Endothelial cell of umbilical vein (primary cell): ENCODE measurements at regions not wholly inside any gene's neighbourhood (a gene's known extent, or its start where the extent isn't known, plus 50 kb on each side); places are given as distances from the start of the nearest gene placed in this dataset.
"Not testable (repeated sequence)": the region's sequence is repeated elsewhere in the genome, so short reads cannot be mapped to it uniquely, and the experiment has no call there.

Experiments
- BruUV-seq: library from RNA; stranded (reverse); fragments of 400-500 nt; replicated peaks from 2 replicates; lab custom pipeline; 2021; lab: Mats Ljungman, UMichigan
- CTCF ChIA-PET: fragments of 300-600, 350-600 bp; sonication (Branson Sonifier 250); formaldehyde crosslinking; loops from one replicate; lab custom pipeline; 2021; ENCODE audit warnings: antibody characterized with exemption, inconsistent platforms; lab: Charles Lee
- POLR2A ChIA-PET: fragments of 300-600, 350-600 bp; sonication (Branson Sonifier 250); formaldehyde crosslinking; loops from one replicate; lab custom pipeline; 2021; ENCODE audit warnings: antibody characterized with exemption, inconsistent platforms; lab: Charles Lee
- DNase-seq: peaks from one replicate; pipeline ENCODE4 v3.0.0-alpha.2; 2011; ENCODE audit warnings: low read depth, low spot score
- FAIRE-seq: peaks from 2 replicates; lab custom pipeline; 2011; peaks lifted over from hg19 to GRCh38; lab: Jason Lieb, UNC
- H2AFZ ChIP-seq: 2 replicates; pipeline ENCODE4 v1.6.0; 2012; ENCODE audit warnings: low read depth, low read length, control low read depth, inconsistent platforms
- H3K27ac ChIP-seq: 2 replicates; pipeline ENCODE4 v1.5.1; 2011; ENCODE audit warnings: low read depth, mild to moderate bottlenecking, control low read depth, low read length, moderate library complexity; ENCODE audit not compliant: insufficient read depth
- H3K27me3 ChIP-seq, 2 experiments: 2 replicates each; pipeline versions ENCODE4 v1.6.0 to v1.6.1; 2011; ENCODE audit warnings: low read length in 2 of 2, mixed read lengths in 1 of 2; ENCODE audit not compliant: control insufficient read depth in 2 of 2, insufficient read depth in 2 of 2
- H3K36me3 ChIP-seq, 2 experiments: 2 replicates in 1 of 2; 3 replicates in 1 of 2; pipeline ENCODE4 v1.5.1; 2011; ENCODE audit warnings: low read length in 2 of 2, mild to moderate bottlenecking in 1 of 2, moderate library complexity in 1 of 2; ENCODE audit not compliant: control insufficient read depth in 2 of 2, insufficient read depth in 2 of 2; ENCODE audit errors: extremely low read depth in 1 of 2
- H3K4me1 ChIP-seq: 3 replicates; pipeline ENCODE4 v1.5.1; 2011; ENCODE audit warnings: mild to moderate bottlenecking, low read length; ENCODE audit not compliant: control insufficient read depth, insufficient read depth; ENCODE audit errors: extremely low read depth
- H3K4me2 ChIP-seq: 2 replicates; pipeline ENCODE4 v1.6.1; 2011; ENCODE audit warnings: low read length, control low read depth, mixed read lengths; ENCODE audit not compliant: insufficient read depth
- H3K4me3 ChIP-seq, 3 experiments: fragments of 200-600 bp in 1 of 3; sonication (generic), shearing (Covaris generic) in 1 of 3; replicated peaks in 1 of 3; 2 replicates each; pipeline ENCODE4 v1.5.1; 2011 to 2016; ENCODE audit warnings: control low read depth in 3 of 3, low read length in 3 of 3, mild to moderate bottlenecking in 2 of 3, inconsistent platforms in 1 of 3, low read depth in 1 of 3, moderate library complexity in 1 of 3; ENCODE audit not compliant: insufficient read depth in 1 of 3
- H3K79me2 ChIP-seq: 2 replicates; pipeline ENCODE4 v1.6.0; 2012; ENCODE audit warnings: low read length, inconsistent platforms; ENCODE audit not compliant: control insufficient read depth, insufficient read depth
- H3K9ac ChIP-seq: replicated peaks from 2 replicates; pipeline ENCODE3; 2011; ENCODE audit warnings: low read length, control low read depth; ENCODE audit not compliant: insufficient read depth; ENCODE audit errors: extremely low read depth
- H3K9me1 ChIP-seq: replicated peaks from 3 replicates; pipeline ENCODE4 v1.6.0; 2011; ENCODE audit warnings: mild to moderate bottlenecking, low read length; ENCODE audit not compliant: control insufficient read depth, insufficient read depth; ENCODE audit errors: extremely low read depth
- H3K9me3 ChIP-seq: replicated peaks from 2 replicates; pipeline ENCODE4 v1.5.1; 2012; ENCODE audit warnings: low read length, inconsistent platforms; ENCODE audit not compliant: control insufficient read depth, insufficient read depth
- H4K20me1 ChIP-seq: replicated peaks from 2 replicates; pipeline ENCODE3; 2011; ENCODE audit warnings: mild to moderate bottlenecking, low read length; ENCODE audit not compliant: control insufficient read depth, insufficient read depth; ENCODE audit errors: extremely low read depth
- CTCF ChIP-seq, 2 donors: IDR thresholded peaks; 1 replicate in 1 of 2; 2 replicates in 1 of 2; pipeline ENCODE4 v1.5.1; 2011; ENCODE audit warnings: low read length in 2 of 2, mild to moderate bottlenecking in 2 of 2, moderate library complexity in 2 of 2, control low read depth in 1 of 2, inconsistent platforms in 1 of 2, low read depth in 1 of 2; ENCODE audit not compliant: insufficient read depth in 1 of 2; ENCODE audit errors: extremely low read depth in 1 of 2
- EZH2 ChIP-seq: IDR thresholded peaks from 2 replicates; pipeline ENCODE4 v1.6.1; 2012; ENCODE audit warnings: borderline replicate concordance, low read depth, mild to moderate bottlenecking, moderate library complexity, low read length, inconsistent platforms; ENCODE audit not compliant: severe bottlenecking
- FOS ChIP-seq: IDR thresholded peaks from 2 replicates; pipeline ENCODE4 v1.6.1; 2011; ENCODE audit warnings: mild to moderate bottlenecking, low read length, moderate library complexity, borderline replicate concordance; ENCODE audit not compliant: insufficient read depth
- GATA2 ChIP-seq: IDR thresholded peaks from 2 replicates; pipeline ENCODE4 v1.7.0; 2011; ENCODE audit warnings: low read depth, mild to moderate bottlenecking, moderate library complexity, mixed read lengths, low read length; ENCODE audit not compliant: insufficient read length, insufficient read depth
- JUN ChIP-seq: IDR thresholded peaks from 2 replicates; pipeline ENCODE4 v1.6.1; 2011; ENCODE audit warnings: borderline replicate concordance, low read depth; ENCODE audit not compliant: insufficient read length, insufficient read depth
- MAX ChIP-seq: IDR thresholded peaks from 2 replicates; pipeline ENCODE4 v1.6.1; 2011; ENCODE audit not compliant: insufficient read depth, insufficient read length
- MYC ChIP-seq: IDR thresholded peaks from one replicate; pipeline ENCODE4 v1.6.1; 2011; ENCODE audit warnings: mild to moderate bottlenecking, low read depth, low read length
- POLR2A ChIP-seq: IDR thresholded peaks from 2 replicates; pipeline ENCODE4 v1.6.1; 2012; ENCODE audit warnings: low read depth, mild to moderate bottlenecking, control low read depth, low read length
- POLR2AphosphoS5 ChIP-seq: IDR thresholded peaks from 2 replicates; pipeline ENCODE4 v1.6.1; 2012; ENCODE audit warnings: low read depth, mild to moderate bottlenecking, control low read depth, low read length, moderate library complexity; ENCODE audit not compliant: insufficient read depth
- dilution Hi-C: fragments of 300-500 bp; cut with MboI; formaldehyde crosslinking; loops from one replicate; pipeline ENCODE4 v1.15.0; 2019; ENCODE audit warnings: low sequenced_read_pairs; ENCODE audit not compliant: extremely low pct_ligation_motif_present
- intact Hi-C: fragments of 100-400 bp; cut with micrococcal nuclease; formaldehyde crosslinking; loops from one replicate; pipeline ENCODE4 v1.10.0; 2022

GRCh38 chr13:79183231-79183630 lies 222.8 kb downstream of the RBM26 start:
- Histone ChIP-seq H3K27ac (no peak overlapping the region), H2AFZ (no peak overlapping the region), H3K36me3 (no peaks in the 10 kb centered on the region), H3K4me1 (no peaks in the 10 kb centered on the region), H3K9me1 (no peaks in the 10 kb centered on the region), H3K27me3 (no peaks in the 10 kb centered on the region), H3K4me2 (no peak overlapping the region), H3K79me2 (no peaks in the 10 kb centered on the region), H4K20me1 (no peaks in the 10 kb centered on the region), H3K9me3 (no peaks in the 10 kb centered on the region), H3K9ac (no peak overlapping the region), H3K4me3 (no peak overlapping the region)
- intact Hi-C loops: no loop called here
- dilution Hi-C loops: no loop called here
- CTCF ChIA-PET: no interaction called here
- FAIRE-seq: no peak
- BruUV-seq: no TSS peak
- POLR2A ChIA-PET: no interaction called here
- TF ChIP-seq GATA2 (no peak), POLR2AphosphoS5 (no peak), JUN (no peak), MYC (no peak), FOS (no peak), POLR2A (no peak), CTCF (IDR thresholded peaks at IDR 0.05; ENCODE audit: extremely low read depth in 1 of 2, insufficient read depth in 1 of 2, low read depth in 1 of 2, low read length in 2 of 2) (no peak), EZH2 (no peak), MAX (no peak)
- no peak for DNase-seq

- BruUV-seq, POLR2A ChIA-PET: not testable (repeated sequence)
Measured at GRCh38 chr13:79173691-79174090, 232.4 kb downstream of the RBM26 start.

GRCh38 chr13:79172924-79173323 lies 233.1 kb downstream of the RBM26 start:
- H3K36me3 ChIP-seq, H3K4me1 ChIP-seq, POLR2A ChIA-PET, BruUV-seq, H3K79me2 ChIP-seq, H3K9me3 ChIP-seq, H3K9ac ChIP-seq, H3K27me3 ChIP-seq, dilution Hi-C loops, intact Hi-C loops, H2AFZ ChIP-seq, H4K20me1 ChIP-seq, CTCF ChIA-PET, DNase-seq, H3K4me3 ChIP-seq, H3K4me2 ChIP-seq, FAIRE-seq, H3K27ac ChIP-seq, H3K9me1 ChIP-seq: not testable (repeated sequence)

More at GRCh38 chr13:79173691-79174090, 232.4 kb downstream of the RBM26 start:
- H3K27ac ChIP-seq, H3K4me1 ChIP-seq, FAIRE-seq, H3K9me1 ChIP-seq, H3K9me3 ChIP-seq, H3K4me2 ChIP-seq, H3K4me3 ChIP-seq, H3K79me2 ChIP-seq, H3K36me3 ChIP-seq, H3K9ac ChIP-seq, H3K27me3 ChIP-seq, H4K20me1 ChIP-seq, H2AFZ ChIP-seq, CTCF ChIA-PET, intact Hi-C loops, dilution Hi-C loops, DNase-seq: not testable (repeated sequence)
